PC-9 (cell line): ENCODE measurements at regions not wholly inside any gene's neighbourhood (a gene's known extent, or its start where the extent isn't known, plus 50 kb on each side); places are given as distances from the start of the nearest gene placed in this dataset.

Experiments
- BruUV-seq: library from RNA; stranded (reverse); fragments of 400-500 nt; replicated peaks from 2 replicates; lab custom pipeline; 2021; lab: Mats Ljungman, UMichigan
- CTCF ChIA-PET: fragments of 300-600 bp; sonication (Branson Sonifier 250); formaldehyde crosslinking; loops from one replicate; lab custom pipeline; 2022; ENCODE audit warnings: antibody characterized with exemption; lab: Charles Lee
- POLR2A ChIA-PET: fragments of 300-600 bp; sonication (Branson Sonifier 250); formaldehyde crosslinking; loops from one replicate; lab custom pipeline; 2022; ENCODE audit warnings: antibody characterized with exemption; ENCODE audit not compliant: unreplicated experiment; lab: Charles Lee
- DNase-seq, 2 experiments: peaks; one replicate each; pipeline versions ENCODE4 v3.0.0 to v3.0.0-alpha.2; 2015 to 2022; ENCODE audit warnings: mixed read lengths in 1 of 2
- H2AFZ ChIP-seq: fragments of 200-600 bp; sonication (generic); 2 replicates; pipeline ENCODE4 v1.8.1; 2017; ENCODE audit warnings: antibody characterized with exemption
- H3F3A ChIP-seq: fragments of 200-600 bp; sonication (generic); 2 replicates; pipeline ENCODE4 v1.8.1; 2017; ENCODE audit warnings: antibody characterized with exemption, mild to moderate bottlenecking, low read depth; ENCODE audit not compliant: insufficient read depth
- H3K27ac ChIP-seq: fragments of 200-600 bp; sonication (generic); 2 replicates; pipeline ENCODE4 v1.6.1; 2016; ENCODE audit warnings: mixed run types
- H3K27me3 ChIP-seq: fragments of 200-600 bp; sonication (generic); 2 replicates; pipeline ENCODE4 v1.6.1; 2016; ENCODE audit warnings: low read depth, mixed run types; ENCODE audit not compliant: insufficient read depth
- H3K36me3 ChIP-seq: fragments of 200-600 bp; sonication (generic); 2 replicates; pipeline ENCODE4 v1.6.1; 2016; ENCODE audit warnings: low read depth, mixed run types
- H3K4me1 ChIP-seq: fragments of 200-600 bp; sonication (generic); replicated peaks from 2 replicates; pipeline ENCODE4 v1.6.1; 2016; ENCODE audit warnings: mixed run types; ENCODE audit not compliant: insufficient read depth
- H3K4me2 ChIP-seq: fragments of 200-600 bp; sonication (generic); 2 replicates; pipeline ENCODE4 v1.6.1; 2017; ENCODE audit warnings: mixed run types
- H3K4me3 ChIP-seq: fragments of 200-600 bp; sonication (generic); 2 replicates; pipeline ENCODE4 v1.6.1; 2016; ENCODE audit warnings: mixed run types
- H3K79me2 ChIP-seq: fragments of 200-600 bp; sonication (generic); 2 replicates; pipeline ENCODE4 v1.6.1; 2017; ENCODE audit warnings: low read depth, mixed run types
- H3K9me2 ChIP-seq: fragments of 200-600 bp; sonication (generic); 2 replicates; pipeline ENCODE4 v1.8.1; 2017; ENCODE audit warnings: mild to moderate bottlenecking; ENCODE audit not compliant: insufficient read depth
- H3K9me3 ChIP-seq: fragments of 200-600 bp; sonication (generic); 2 replicates; pipeline ENCODE4 v1.8.1; 2016; ENCODE audit warnings: low read depth; ENCODE audit not compliant: insufficient read depth
- H4K20me1 ChIP-seq: fragments of 200-600 bp; sonication (generic); 2 replicates; pipeline ENCODE4 v1.8.1; 2017; ENCODE audit not compliant: insufficient read depth
- EZH2 ChIP-seq: fragments of 200-600 bp; sonication (generic); IDR thresholded peaks from 2 replicates; pipeline ENCODE4 v1.8.0; 2017; ENCODE audit warnings: antibody characterized with exemption, low read depth
- intact Hi-C: fragments of 100-400 bp; cut with micrococcal nuclease; formaldehyde crosslinking; loops from one replicate; pipeline ENCODE4 v1.10.0; 2022; ENCODE audit not compliant: unreplicated experiment
- TF ChIP-seq, protein P1 (sequence below): fragments of 200-600 bp; sonication (generic); conservative IDR thresholded peaks from 2 replicates; pipeline ENCODE4 v1.6.1; 2017; ENCODE audit warnings: mixed run types, antibody characterized with exemption, mild to moderate bottlenecking, moderate library complexity

DNA sequence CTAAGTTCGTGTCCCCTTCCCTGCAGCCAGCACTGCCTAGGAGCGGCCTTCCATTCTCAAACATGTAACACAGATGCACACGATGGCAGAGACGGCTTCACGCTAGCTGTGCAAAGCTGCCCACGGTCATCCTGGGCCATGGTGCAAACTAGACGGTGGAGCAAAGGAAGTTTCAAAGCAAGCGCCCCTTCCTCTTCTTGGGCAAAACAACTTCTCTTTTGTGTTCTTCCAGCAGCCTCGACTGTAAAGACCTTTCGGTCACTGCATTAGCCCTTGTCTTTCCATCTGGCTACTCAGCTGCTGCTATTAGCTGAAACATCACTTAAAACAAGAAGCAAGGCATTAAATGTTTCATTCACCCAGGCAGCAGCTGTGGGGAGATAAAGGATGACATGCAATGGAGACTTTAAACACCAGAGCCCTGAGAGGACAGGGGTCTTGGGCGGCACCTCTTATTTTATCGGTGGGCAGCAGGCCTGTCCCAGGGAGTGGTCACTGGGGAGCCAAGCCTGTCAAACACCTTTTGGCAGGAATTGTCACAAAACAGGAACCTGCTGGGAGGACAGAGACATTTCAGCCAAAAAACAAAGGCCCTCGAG lies 214.8 kb downstream of the KLF6 start:
- CTCF ChIA-PET, result no interaction called here
- Histone ChIP-seq H3K79me2 (no peaks in the 10 kb centered on the region), H4K20me1 (no peaks in the 10 kb centered on the region), H3K27me3 (no peaks in the 10 kb centered on the region), H3K9me2 (no peaks in the 10 kb centered on the region), H3K4me3 (no peak overlapping the region), H3K27ac (no peak overlapping the region), H3K4me1 (no peaks in the 10 kb centered on the region), H3F3A (no peaks in the 10 kb centered on the region), H3K4me2 (no peak overlapping the region), H2AFZ (no peak overlapping the region), H3K36me3 (no peaks in the 10 kb centered on the region), H3K9me3 (no peaks in the 10 kb centered on the region)
- POLR2A ChIA-PET, result no interaction called here
- DNase-seq, result no peak
- no TSS peak for BruUV-seq
- intact Hi-C loops, result no loop called here
- TF ChIP-seq EZH2, result no peak
- TF ChIP-seq, protein P1, sequence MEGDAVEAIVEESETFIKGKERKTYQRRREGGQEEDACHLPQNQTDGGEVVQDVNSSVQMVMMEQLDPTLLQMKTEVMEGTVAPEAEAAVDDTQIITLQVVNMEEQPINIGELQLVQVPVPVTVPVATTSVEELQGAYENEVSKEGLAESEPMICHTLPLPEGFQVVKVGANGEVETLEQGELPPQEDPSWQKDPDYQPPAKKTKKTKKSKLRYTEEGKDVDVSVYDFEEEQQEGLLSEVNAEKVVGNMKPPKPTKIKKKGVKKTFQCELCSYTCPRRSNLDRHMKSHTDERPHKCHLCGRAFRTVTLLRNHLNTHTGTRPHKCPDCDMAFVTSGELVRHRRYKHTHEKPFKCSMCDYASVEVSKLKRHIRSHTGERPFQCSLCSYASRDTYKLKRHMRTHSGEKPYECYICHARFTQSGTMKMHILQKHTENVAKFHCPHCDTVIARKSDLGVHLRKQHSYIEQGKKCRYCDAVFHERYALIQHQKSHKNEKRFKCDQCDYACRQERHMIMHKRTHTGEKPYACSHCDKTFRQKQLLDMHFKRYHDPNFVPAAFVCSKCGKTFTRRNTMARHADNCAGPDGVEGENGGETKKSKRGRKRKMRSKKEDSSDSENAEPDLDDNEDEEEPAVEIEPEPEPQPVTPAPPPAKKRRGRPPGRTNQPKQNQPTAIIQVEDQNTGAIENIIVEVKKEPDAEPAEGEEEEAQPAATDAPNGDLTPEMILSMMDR, result no peak

DNA sequence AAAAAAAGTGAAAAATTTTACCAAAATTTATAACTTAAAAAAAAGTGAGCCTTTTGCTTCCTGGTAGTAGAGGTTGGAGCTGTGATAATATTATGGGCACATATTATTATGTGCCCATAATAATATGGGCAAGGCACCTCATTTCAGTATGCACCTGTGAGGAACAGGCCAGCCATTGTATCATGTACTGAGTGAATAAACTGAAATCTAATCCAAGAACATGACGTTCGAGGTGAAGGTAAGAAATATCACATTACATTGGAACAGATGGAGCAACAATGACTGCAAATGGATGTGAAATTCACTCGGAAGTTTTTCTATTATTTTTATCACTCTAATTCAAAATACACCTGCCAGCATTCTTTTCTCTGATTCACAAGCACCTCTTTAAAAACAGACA lies 216.0 kb downstream of the KLF6 start:
- Histone ChIP-seq H2AFZ (no peak overlapping the region), H3K79me2 (no peaks in the 10 kb centered on the region), H3K4me3 (no peak overlapping the region), H3K27ac (no peak overlapping the region), H4K20me1 (no peaks in the 10 kb centered on the region), H3K27me3 (no peaks in the 10 kb centered on the region), H3K36me3 (no peaks in the 10 kb centered on the region), H3F3A (no peaks in the 10 kb centered on the region), H3K9me3 (no peaks in the 10 kb centered on the region), H3K9me2 (no peaks in the 10 kb centered on the region), H3K4me2 (no peak overlapping the region), H3K4me1 (no peaks in the 10 kb centered on the region)
- no TSS peak for BruUV-seq
- intact Hi-C loops, result no loop called here
- DNase-seq, result no peak
- ChIA-PET CTCF (no interaction called here), POLR2A (no interaction called here)
- TF ChIP-seq, protein P1, result no peak
- TF ChIP-seq EZH2, result no peak

- H2AFZ ChIP-seq, result no peak overlapping the region
- no peak for DNase-seq
- H3K4me3 ChIP-seq, result no peak overlapping the region
- CTCF ChIA-PET, result no interaction called here
- H3K27ac ChIP-seq, result no peak overlapping the region
- POLR2A ChIA-PET, result no interaction called here
- H3F3A ChIP-seq, result no peaks in the 10 kb centered on the region
- no TSS peak for BruUV-seq
- intact Hi-C loops, result no loop called here
- H3K79me2 ChIP-seq, result no peaks in the 10 kb centered on the region
- no peaks in the 10 kb centered on the region for H3K27me3 ChIP-seq
- no peak for TF ChIP-seq EZH2
- TF ChIP-seq, protein P1, result no peak
- H3K4me1 ChIP-seq, result no peaks in the 10 kb centered on the region
- H3K9me3 ChIP-seq, result no peaks in the 10 kb centered on the region
- H3K36me3 ChIP-seq, result no peaks in the 10 kb centered on the region
- H3K4me2 ChIP-seq, result no peak overlapping the region
- no peaks in the 10 kb centered on the region for H3K9me2 ChIP-seq
- H4K20me1 ChIP-seq, result no peaks in the 10 kb centered on the region
Measured at GRCh38 chr10:3568392-3568791, 216.6 kb downstream of the KLF6 start.
